VCaP (cell line): ENCODE measurements at regions not wholly inside any gene's neighbourhood (a gene's known extent, or its start where the extent isn't known, plus 50 kb on each side); places are given as distances from the start of the nearest gene placed in this dataset.

Experiments
- H3K27ac ChIP-seq: fragments of 450-650 bp; 2 replicates; pipeline ENCODE4 v1.5.1; 2017
- CTCF ChIP-seq: fragments of 450-650 bp; conservative IDR thresholded peaks from 2 replicates; pipeline ENCODE4 v1.5.1; 2017; ENCODE audit warnings: mild to moderate bottlenecking, moderate library complexity

DNA sequence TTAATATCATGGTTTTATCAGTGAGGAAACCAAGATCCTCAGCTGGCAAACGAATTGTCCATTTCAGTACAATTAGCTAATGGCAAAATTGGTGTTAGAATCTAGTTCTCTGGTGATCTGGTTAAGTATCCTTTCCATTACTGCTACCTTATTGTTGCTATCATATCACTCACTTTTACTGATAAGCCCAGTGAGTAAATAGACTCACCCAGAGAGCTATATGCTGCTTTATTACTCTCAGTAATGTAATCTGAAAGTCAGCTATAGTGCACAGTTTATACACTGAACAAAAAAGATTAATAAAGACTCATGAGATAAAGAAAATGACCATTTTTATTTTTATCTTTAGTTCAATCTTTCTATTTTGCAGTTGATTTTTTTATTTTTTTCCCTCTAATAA is 95.0 kb downstream of the DMAC1 start:
- TF ChIP-seq CTCF, result no peak

DNA sequence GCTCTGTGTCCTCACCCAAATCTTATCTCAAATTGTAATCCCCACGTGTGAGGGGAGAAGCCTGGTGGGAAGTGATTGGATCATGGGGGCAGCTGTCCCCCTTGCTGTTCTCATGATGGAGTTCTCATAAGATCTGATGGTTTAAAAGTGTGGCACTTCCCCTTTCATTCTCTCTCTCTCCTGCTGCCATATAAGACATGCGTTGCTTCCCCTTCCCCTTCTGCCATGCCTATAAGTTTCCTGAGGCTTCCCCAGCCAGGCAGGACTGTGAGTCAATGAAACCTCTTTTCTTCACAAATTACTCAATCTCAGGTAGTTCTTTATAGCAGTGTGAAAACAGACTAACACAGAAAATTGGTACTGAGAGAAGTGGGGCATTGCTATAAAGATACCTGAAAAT is 107.7 kb downstream of the DMAC1 start:
- TF ChIP-seq CTCF, result no peak
- H3K27ac ChIP-seq, result no peak overlapping the region

More for the DNA sequence above, 95.0 kb downstream of the DMAC1 start:
- H3K27ac ChIP-seq, result peak overlapping the region; percentile 3; the same call in 1 of the 2 replicates

DNA sequence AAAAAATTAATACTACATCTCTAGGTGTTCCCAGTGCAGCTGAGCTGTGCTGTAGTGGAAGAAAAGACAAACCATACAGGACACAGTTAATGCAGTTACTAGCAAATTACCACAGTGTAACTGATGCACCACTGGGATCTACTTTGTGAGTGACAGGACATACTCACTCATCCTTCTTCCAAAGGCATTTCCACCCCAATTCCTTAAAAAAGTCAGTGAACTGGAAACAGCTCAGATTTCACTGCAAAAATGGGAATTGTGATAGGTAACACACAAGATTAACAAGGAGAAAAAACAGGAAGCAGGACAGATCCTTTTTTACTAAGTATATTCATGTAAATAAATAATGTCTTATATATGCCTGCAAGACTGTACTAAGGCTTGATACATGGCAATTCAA is 109.6 kb downstream of the DMAC1 start:
- no peak for TF ChIP-seq CTCF
- no peak overlapping the region for H3K27ac ChIP-seq

DNA sequence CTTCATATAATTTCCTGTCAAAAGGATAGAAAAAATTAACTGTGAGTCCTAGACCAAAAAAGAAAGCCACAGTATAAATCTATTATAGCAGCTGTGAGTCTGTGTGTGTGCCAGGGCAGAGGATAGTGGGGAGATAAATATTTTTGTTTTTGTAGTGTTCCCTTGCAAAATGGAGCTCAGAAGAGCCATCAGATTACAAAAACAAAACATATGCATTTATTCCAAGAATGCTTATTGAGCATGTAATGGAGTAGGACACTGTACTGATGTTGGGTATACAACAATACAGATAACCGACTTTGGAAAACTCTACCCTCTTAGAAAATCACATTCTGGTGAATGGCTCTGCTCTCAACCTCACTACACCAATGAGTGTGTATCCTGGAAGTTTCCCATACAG is 111.0 kb downstream of the DMAC1 start:
- H3K27ac ChIP-seq, result no peak overlapping the region
- no peak for TF ChIP-seq CTCF

DNA sequence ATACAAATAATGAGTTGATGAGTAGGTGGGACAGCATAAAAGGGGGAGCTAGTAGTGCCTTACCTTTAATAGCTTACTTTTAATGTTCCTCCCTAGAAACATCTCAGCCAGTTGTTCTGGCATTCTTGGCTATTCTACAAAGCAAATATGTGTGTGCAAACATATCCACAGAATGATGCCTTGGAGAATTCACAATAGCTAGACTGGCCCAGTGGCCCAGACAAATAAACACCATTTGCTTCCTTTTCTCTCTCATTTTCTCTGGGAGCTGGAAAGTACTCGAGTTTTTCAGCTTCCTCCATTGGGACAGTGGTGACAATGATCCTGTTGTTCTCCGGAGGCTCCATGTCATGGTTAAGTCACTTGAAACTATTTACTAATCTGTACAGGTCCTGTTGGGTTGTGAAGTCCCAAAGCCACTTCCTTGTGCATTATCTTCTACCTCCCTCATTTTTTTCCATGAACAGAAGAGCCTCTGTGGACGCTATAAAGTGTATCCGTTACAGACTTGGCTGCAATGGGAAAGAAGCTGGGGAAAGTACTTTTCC is 122.9 kb downstream of the DMAC1 start:
- TF ChIP-seq CTCF, result no peak

GRCh38 chr9:7671847-7672246 is 127.7 kb downstream of the DMAC1 start:
- no peak for TF ChIP-seq CTCF
- H3K27ac ChIP-seq, result no peak overlapping the region

More for the DNA sequence above, 122.9 kb downstream of the DMAC1 start:
- peak overlapping the region; percentile 12; the same call in 1 of the 2 replicates for H3K27ac ChIP-seq

DNA sequence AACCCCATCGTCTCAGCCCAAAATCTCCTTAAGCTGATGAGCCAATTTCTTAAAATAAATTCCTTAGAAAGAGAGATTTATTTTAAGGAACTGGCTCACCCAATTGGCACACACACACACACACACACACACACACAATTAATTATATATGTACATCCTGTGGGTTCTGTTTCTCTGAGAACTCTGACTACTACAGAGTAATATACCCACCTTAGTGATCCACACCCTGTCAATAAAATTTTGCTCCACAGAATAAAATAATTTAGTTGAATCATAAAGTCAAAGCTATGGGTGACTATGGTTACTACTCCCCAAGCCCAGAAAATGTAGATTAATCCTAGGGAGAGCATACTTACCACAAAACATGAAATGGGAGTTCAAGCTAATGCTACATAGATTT is 131.0 kb downstream of the DMAC1 start:
- TF ChIP-seq CTCF, result no peak
- H3K27ac ChIP-seq, result no peak overlapping the region
